GM12892 (cell line): ENCODE measurements at regions not wholly inside any gene's neighbourhood (a gene's known extent, or its start where the extent isn't known, plus 50 kb on each side); places are given as distances from the start of the nearest gene placed in this dataset.
"Not testable (repeated sequence)": the region's sequence is repeated elsewhere in the genome, so short reads cannot be mapped to it uniquely, and the experiment has no call there.

ENCODE experiments used
- DNase-seq: peaks from one replicate; pipeline ENCODE4 v3.0.0; 2011; ENCODE audit not compliant: insufficient read length
- FAIRE-seq: peaks from 2 replicates; lab custom pipeline; 2011; peaks lifted over from hg19 to GRCh38; lab: Jason Lieb, UNC
- POLR2A ChIP-seq: IDR thresholded peaks from 2 replicates; pipeline ENCODE4 v1.6.1; 2011; ENCODE audit warnings: low read depth, low read length, control low read depth
- POLR2AphosphoS5 ChIP-seq: IDR thresholded peaks from 2 replicates; pipeline ENCODE4 v1.6.1; 2011; ENCODE audit warnings: low read depth, low read length, control low read depth
- TAF1 ChIP-seq: IDR thresholded peaks from 2 replicates; pipeline ENCODE4 v1.6.1; 2011; ENCODE audit warnings: low read depth, mild to moderate bottlenecking, control low read depth, low read length, borderline replicate concordance

DNA sequence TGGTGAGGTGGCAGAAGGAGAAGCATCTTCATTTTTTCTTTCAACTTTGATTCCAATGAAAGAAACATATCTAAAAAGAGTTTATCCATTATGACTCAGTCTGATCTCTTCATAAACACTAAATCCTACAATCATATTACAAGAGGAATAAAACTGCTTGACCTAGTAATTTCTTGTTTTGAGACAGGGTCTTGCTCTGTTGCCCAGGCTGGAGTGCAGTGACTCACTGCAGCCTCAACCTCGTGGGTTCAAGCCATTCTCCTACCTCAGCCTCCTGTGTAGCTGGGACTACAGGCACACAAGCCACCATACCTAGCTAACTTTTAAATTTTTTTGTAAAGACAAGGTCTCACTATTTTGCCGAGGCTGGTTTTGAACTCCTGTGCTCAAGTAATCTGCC, 147.2 kb downstream of the NDUFA12 start:
- TF ChIP-seq POLR2AphosphoS5 (no peak), POLR2A (no peak), TAF1 (no peak)
- FAIRE-seq (peak; percentile 78), DNase-seq (no peak)

DNA sequence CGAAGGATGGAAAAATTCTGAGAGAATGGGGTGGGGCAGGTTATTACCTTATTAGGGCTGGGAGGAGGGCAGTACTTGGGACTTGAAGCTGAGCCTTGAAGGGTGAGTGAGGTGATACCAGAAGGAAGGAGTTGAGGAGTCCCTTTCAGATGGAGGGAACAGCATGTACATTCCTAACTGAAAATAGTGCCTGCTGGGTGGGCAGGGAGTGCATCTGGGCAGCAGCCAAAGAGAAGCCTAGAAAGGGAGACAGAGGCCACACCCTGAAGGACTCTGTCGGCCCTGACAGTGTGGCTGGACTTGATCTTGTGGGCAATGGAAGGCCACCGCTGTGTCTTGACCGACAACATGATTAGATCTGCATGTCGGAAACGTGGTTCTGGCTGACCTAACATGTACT, 147.6 kb downstream of the NDUFA12 start:
- no peak for FAIRE-seq
- DNase-seq = no peak
- TF ChIP-seq TAF1 = no peak
- TF ChIP-seq POLR2A = no peak
- TF ChIP-seq POLR2AphosphoS5 = no peak

DNA sequence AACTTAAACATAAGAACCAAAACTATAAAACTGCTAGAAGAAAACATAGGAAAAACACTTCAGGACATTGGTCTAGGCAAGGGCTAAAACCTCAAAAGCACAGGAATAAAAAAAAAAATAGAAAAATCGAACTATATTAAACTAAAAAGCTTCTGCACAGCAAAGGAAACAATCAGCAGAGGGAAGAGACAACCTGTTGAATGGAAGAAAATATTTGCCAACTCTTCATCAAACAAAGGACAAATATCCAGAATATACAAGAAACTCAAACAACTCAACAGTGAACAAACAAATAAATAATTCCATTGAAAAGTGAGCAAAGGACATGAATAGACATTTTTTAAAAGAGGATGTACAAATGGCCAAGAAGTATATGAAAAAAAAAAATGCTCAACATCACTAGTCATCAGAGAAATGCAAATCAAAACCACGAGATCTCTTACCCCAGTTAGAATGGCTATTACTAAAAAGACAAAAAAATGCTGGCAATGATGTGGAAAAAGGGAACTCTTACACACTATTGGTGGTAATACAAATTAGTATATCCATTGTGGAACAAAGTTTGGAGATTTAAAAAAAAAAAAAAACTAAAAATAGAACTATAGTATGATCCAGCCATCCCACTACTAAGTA, 152.0 kb downstream of the NDUFA12 start:
- DNase-seq = no peak
- TF ChIP-seq POLR2A (no peak), TAF1 (no peak), POLR2AphosphoS5 (no peak)
- peak; percentile 46 for FAIRE-seq

DNA sequence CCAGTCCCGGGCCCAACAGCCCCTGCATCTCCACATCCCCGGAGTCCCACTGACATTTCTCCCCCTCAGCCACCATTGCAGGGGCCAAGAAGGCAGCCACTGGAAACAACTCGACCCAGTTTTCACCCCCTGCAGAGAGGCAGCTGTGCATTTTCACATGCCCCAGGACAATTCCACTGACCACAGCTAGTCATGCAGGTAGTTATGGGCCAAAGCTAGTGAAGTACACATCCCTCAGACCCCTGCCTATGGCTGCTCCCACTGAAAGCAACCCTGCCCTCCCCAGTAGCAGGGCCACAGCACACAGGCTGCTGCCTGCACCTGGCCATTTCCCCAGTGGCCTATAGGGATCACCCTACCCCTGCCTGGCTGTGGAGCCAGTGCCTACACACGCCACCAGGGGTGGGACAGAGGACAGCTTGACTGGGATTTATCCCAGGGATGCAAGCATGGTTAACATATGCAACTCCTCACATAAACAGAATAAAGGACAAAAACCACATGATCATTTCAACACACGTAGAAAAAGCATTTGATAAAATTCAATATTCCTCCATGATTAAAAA, 154.0 kb downstream of the NDUFA12 start:
- no peak for FAIRE-seq
- TF ChIP-seq TAF1 (no peak), POLR2A (no peak), POLR2AphosphoS5 (no peak)
- DNase-seq = no peak

DNA sequence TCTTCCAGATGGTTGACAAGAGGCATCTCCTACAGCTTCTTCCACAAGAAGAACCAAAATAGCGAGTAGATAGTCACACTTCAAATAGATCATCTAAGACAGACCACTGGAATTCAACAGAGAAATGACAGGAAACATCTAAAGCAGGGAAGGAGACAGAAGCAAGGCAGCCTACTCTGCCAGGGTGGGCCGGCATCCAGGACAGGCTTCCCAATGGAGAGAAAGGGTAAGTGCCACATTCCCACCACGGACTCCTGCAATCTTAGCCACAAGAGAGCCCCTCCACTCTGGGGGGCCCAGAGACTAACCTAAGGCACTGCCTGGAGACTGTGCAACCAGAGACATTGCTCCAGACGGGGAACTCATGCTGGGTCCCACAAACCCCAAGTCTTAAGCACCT, 154.5 kb downstream of the NDUFA12 start:
- FAIRE-seq = no peak
- no peak for DNase-seq
- no peak for TF ChIP-seq POLR2A
- no peak for TF ChIP-seq POLR2AphosphoS5
- TF ChIP-seq TAF1 = no peak

DNA sequence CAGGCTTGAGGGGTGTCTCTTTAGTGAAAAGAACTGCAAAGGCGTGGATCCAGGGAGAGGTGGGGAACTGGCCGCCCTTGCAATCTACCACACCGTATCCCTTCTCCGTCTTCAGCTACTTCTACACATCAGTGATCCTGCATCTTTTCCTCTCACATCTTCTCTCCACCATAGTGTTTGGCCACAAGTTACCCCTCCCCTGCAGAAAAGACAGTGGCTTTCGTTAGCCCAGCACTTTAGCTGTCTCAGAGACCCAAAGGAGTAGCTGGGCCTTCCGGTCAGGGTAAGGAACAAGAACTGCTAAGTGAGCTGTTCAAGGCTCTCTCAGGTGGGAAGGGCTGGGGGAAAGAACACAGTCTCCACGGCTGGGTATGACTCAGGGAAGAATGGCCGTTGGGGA, 158.4 kb downstream of the NDUFA12 start:
- DNase-seq (no peak), FAIRE-seq (no peak)
- no peak for TF ChIP-seq POLR2A
- no peak for TF ChIP-seq POLR2AphosphoS5
- no peak for TF ChIP-seq TAF1

DNA sequence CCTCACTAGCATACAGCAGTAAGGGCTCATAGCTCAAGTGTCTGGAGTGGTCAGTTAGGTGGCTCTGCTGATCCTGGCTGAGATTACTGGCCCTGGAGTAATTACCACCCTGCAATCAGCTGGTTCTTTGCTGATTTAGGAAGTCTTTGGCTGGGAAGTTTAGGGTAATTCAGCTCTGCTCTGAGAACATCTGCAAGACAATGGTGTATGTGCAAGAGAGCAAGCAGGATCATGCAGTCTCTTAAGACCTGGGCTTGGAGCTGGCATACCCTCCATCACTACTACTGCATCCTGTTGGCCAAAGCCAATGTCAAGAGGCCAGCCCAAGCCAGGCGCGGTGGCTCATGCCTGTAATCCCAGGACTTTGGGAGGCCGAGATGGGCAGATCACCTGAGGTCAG, 159.0 kb downstream of the NDUFA12 start:
- FAIRE-seq = no peak
- DNase-seq = no peak
- no peak for TF ChIP-seq POLR2A
- no peak for TF ChIP-seq POLR2AphosphoS5
- no peak for TF ChIP-seq TAF1

DNA sequence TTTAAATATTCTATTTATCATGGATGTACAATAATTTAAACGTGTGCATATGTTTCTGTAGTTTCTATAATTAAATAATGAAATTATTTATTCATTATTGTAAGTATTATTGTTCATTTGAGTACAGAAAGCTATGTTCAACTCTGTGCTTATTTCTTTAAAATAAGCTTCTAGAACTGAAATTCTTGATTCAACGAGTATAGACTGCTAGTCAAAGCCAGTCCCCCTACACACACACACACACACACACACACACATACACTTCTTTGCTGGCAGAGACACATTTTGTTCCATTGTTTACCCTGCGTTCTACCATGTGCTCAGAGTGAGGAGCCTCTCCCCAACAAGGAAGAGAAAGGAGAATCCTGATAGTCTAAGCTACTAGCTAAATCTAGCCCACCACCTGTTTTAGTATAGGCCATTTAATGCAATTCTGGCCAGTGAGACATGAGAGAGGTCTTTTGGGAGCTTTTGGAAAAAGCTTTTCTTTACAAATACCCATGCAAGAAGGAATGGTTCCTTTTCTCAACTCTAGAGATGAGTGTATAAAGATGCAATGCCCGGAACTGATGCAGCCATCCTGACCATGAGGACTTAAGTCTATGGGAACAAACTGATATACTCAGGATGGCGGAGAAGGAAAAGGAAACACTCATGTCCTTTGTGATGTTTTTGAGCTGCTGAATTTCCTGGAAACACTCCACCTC, 161.4 kb downstream of the NDUFA12 start:
- TF ChIP-seq POLR2AphosphoS5 (no peak), TAF1 (no peak), POLR2A (no peak)
- DNase-seq (no peak), FAIRE-seq (peak; percentile 5)

DNA sequence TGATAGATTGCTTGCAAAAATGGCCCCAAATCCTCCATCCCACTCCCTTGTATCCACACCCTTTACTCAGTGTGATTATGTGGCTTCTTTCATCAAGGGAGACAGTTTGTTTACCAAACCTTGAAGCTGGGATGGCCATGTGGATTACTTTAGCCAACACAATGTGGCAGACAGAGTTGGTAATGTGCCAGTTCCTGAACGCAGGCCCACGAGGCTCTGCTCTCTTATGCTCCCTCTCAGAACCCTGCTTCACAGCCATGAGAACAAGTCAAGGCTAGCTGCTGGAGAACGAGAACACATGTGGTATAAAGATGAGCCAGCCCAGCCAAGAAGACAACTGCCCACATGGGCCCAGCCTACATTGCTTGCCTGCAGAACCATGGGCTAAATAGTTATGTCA, 162.3 kb downstream of the NDUFA12 start:
- DNase-seq = no peak
- FAIRE-seq = peak; percentile 33
- TF ChIP-seq POLR2AphosphoS5 (no peak), POLR2A (no peak), TAF1 (no peak)

DNA sequence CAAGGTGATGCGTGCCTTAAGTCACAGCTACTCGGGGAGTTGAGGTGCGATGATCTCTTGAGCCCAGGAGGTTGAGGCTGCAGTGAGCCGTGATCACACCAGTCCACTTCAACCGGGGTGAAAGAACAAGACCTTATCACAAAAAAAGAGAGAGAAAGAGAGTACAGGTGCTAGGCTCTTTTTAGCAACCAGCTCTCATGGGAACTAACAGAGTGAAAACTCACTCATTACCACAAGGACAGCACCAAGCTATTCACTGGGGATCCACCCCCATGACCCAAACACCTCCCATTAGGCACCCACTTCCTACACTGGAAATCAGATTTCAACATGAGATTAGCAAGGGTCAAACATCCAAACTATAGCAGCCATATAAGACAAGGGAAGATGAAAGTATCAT, 164.2 kb downstream of the NDUFA12 start:
- TF ChIP-seq POLR2AphosphoS5 (no peak), POLR2A (no peak), TAF1 (no peak)
- FAIRE-seq = peak; percentile 17
- DNase-seq = no peak

DNA sequence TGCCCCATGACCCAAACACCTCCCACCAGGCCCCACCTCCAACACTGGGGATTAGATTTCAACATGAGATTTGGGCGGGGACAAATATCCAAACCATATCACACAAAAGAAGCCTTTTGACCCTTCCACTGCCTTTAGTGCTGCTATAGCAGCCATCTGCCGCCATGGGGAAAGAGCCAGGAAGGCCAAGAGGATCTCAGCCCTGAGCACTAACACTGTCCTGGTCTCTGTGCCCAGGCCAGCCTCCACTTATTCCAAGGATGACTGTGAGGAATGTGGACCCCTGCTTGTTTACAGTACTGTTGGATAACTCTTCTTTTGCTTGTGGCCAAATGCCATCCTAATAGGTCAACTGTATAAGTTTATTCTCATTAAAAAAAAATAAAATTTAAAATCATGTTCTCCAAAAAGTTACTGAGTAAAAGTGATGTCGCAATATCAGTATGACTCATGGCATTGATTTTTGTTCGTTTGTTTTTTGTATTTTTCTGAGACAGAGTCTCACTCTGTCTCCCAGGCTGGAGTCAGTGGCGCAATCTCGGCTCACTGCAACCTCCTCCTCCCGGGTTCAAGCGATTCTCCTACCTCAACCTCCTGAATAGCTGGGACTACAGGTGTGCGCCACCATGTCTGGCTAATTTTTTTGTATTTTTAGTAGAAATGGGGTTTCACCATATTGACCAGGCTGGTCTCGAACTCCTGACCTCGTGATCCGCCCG, 166.4 kb downstream of the NDUFA12 start:
- FAIRE-seq, DNase-seq: not testable (repeated sequence)

DNA sequence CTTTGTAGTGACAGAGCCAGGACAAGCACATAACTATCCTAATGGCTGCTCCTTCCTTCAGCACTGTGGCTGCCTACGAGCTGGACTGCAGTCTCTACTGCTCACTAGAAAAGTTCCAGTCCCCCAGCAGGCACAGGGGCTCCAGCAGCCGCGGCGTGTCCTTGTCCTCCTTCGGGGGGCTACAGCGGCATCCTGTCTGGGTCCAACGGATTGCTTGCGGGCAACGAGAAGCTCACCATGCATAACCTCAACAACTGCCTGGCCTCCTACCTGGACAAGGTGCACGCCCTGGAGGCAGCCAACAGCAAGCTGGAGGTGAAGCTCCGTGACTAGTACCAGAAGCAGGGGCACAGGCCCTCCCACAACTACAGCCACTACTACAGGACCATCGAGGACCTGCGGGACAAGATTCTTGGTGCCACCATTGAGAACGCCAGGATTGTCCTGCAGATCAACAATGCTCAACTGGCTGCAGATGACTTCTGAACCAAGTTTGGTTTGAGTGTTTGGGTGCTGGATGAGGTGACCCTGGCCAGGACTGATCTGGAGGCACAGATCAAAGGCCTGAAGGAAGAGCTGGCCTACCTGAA, 169.4 kb downstream of the NDUFA12 start:
- DNase-seq = no peak
- no peak for FAIRE-seq
- TF ChIP-seq TAF1 (no peak), POLR2A (no peak), POLR2AphosphoS5 (no peak)
